HG03095 (cell line): ENCODE measurements at regions not wholly inside any gene's neighbourhood (a gene's known extent, or its start where the extent isn't known, plus 50 kb on each side); places are given as distances from the start of the nearest gene placed in this dataset.
"Not testable (repeated sequence)": the region's sequence is repeated elsewhere in the genome, so short reads cannot be mapped to it uniquely, and the experiment has no call there.

Experiments used
- ATAC-seq: cut with Tn5 transposase; IDR thresholded peaks from one replicate; pipeline ENCODE4 v1.9.1; 2021; ENCODE audit warnings: moderate library complexity; ENCODE audit not compliant: unreplicated experiment

DNA sequence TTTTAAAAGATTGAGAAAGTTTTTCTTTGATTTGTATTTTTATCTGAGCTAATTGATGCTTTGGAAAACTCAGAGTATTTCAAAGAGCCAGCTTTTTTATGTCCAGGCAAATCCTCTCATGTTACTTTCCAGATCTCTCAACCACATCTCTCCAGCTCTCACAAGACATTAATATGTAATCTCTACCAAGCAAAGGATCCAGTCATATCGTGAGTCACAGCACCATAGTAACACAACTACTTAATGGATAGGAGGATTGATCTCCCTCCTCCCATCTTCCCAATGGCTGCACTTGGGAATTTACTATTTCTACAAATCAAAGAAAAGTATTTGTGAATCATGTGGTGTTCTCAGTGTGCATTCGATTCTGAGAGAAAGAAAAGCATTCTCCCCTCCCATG is 63.3 kb downstream of the POU4F1 start:
- ATAC-seq = no peak

DNA sequence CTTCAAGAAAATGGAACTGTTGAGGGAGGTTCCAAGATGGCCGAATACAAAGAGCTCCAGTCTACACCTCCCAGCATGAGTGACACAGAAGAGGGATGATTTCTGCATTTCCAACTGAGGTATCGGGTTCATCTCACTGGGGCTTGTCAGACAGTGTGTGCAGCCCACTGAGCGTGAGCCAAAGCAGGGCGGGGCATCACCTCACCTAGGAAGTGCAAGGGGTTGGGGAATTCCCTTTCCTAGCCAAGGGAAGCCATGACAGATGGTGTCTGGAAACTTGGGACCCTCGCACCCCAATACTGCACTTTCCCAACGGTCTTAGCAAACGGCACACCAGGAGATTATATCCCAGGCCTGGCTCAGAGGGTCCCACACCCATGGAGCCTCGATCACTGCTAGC is 77.3 kb downstream of the POU4F1 start:
- ATAC-seq = not testable (repeated sequence)

DNA sequence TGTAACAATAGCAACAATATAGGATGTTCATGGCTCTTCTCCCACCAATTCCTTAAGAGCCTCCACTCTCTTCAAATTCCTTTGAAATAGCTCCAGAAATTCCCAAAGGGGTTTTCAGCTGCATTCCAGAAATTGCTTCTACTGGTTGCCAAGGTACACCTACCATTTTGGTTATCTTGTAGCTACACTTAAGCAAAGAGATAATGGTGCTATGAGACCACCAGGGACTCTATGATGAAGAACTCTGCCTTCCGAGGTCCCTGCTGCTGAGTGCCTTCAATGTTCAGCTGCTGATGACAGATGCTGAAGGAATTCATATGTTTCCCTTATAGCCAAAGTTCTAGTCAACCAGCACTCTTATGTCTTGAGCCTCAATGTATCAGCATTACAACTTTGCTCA is 78.4 kb downstream of the POU4F1 start:
- no peak for ATAC-seq

DNA sequence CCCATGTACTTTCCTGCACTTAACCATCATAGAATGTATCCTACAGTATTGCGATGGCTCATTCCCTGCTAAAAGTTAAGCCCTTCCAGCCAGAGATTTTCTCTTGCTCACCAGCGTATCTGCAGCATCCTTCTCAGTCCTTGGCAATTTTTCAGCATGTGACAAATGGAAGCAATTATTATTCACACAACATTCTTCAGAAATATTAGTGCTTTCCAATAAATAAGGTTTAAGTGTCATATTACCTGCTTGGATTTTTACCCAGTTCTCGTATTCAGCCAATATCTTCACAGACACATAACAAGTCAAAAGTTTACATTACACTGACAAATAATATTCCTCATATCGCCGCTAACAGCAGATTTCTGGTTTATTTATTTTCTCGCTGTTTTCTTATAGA is 82.3 kb downstream of the POU4F1 start:
- no peak for ATAC-seq

DNA sequence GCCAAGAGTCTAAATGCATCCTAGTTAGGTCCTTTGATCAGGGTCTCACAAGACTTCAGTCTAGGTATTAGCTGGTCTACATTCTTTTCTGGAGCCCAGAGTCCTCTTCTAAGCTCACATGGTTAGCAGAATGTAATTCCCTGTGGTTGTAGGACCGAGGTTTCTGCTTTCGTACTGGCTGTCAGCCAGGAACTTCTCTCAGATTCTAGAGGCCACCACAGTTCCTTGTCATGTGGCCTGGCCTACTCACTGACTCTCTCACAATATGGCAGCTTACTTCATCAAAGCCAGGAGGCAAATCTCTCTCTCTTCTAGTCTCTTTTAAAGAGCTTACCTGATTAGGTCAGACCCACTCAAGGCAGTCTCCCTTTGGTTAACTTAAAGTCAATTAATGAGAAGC is 82.9 kb downstream of the POU4F1 start:
- no peak for ATAC-seq

DNA sequence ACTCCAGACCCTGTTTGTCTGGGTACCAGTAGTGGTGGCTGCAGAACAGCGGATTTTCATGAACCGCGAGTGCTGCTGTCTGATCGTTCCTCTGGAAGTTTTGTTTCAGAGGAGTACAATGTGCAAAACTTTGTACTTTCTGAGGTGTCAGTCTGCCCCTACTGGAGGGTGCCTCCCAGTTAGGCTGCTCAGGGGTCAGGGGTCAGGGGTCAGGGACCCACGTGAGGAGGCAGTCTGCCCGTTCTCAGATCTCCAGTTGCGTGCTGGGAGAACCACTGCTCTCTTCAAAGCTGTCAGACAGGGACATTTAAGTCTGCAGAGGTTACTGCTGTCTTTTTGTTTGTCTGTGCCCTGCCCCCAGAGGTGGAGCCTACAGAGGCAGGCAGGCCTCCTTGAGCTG is 84.9 kb downstream of the POU4F1 start:
- ATAC-seq = not testable (repeated sequence)

DNA sequence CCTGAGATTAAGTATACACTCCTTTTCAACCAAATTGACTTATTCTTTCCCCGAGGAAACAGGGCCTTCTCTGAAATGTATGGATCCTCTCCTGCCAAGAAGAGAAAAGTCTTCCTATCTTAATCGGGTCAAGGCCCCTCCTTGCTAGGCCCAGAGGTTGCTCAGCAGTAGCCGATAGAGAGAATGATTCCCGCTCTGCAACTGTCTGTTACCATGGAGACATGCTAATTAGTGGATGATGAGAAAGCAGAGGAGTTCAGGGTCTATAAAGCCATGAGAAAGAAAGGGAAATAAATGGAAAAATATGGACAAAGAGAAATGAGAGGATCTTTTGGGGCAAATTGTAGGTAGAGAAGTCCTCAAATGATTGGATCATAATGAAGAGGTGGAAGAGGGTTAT is 103.5 kb downstream of the POU4F1 start:
- no peak for ATAC-seq

DNA sequence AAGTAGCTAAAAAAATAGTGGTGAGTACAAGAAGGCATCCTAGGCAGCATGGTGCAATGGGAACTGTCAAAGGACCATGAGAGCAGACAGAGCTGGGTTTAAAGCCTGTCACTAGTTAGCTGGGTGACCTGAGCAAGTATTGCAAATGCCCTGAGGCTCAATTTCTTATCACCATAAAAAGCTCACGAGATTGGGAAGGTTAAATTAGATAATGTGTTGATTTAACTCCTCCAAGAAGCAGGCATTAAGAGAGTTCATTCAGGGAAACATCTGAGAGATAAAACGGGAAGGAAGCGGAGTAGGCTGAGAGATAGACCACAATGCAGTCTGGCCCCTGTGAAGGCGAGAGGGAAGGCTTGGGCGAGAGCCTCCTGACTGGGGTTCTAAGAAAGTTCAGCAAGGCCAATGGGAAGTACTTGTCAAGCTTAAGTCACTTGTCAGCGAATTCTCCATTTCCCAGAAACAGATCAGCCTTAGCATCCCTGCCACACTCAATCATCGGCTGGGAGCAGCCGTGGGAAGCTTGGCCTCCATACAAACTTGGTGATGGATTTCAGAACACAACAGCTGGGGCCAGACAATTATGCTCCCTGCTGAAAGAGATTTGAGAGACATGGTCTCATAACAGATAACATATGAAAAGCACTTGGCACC is 105.5 kb downstream of the POU4F1 start:
- no peak for ATAC-seq

DNA sequence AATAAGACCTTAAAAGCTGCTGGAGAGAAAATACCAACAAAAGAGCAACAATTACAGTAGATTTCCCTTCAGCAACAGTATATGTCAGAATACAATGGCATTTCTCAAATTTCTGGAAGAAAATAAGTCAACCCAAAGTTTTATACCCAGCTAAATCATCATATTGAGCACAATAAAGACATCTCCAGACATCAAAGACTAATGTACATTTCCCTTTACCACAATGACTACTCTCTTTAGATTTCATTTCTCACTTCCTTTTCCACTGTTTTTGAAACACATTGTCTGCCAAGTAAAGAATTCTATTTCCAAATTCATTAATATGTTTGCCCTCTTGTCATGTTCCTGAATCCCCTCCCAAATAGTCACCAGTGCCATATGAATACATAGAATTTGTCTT is 111.4 kb downstream of the POU4F1 start:
- ATAC-seq = no peak

DNA sequence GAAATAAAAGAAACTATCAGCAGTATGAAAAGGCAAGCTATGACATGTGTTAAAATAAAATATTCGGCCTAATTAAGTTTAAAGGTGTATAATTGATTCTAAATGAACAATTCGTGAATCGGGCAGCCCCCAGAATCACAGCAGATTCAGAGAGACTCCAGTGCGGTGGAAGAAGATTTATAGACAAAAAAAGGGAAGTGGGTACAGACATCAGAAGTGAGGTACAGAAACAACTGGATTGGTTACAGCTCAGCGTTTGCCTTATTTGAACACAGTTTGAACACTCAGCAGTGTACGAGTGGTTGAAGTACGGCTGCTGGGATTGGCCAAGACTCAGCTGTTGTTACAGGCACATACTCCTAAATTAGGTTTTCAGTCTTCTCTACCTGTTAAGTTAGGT is 113.1 kb downstream of the POU4F1 start:
- ATAC-seq = not testable (repeated sequence)

DNA sequence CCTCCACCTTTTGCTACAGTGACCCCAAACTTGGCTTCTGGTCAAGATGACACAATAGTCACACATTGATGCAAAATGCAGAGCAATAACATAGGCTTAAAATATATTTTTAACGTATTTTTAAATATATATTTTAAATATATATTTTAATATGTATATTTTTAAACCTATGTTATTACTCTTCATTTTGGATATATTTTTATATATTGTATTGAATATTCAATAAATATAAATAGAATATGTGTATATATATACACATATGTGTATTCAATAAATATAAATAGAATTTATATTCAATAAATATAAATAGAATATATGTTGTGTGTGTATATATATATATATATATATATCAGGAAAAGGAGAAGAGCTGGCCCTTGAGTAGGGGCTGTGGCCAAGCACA is 115.6 kb downstream of the POU4F1 start:
- no peak for ATAC-seq

DNA sequence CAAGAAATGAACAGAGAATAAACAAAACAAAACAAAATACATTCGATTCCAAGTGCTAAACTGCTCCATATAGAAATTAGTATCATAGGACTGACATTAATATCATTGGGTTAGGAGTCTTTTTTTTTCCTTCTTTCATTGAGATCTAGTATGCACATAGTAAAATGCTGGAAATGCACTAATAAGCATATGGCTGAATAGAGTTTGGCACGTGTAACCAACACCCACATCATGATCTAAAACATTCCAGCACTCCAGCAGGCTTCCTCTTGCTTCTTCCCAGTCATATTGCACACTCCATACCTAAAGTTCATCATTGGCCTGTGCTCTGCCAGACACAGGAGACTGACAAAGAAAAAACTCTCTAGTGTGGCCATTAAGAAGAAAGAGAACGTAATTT is 117.5 kb downstream of the POU4F1 start:
- ATAC-seq = no peak

DNA sequence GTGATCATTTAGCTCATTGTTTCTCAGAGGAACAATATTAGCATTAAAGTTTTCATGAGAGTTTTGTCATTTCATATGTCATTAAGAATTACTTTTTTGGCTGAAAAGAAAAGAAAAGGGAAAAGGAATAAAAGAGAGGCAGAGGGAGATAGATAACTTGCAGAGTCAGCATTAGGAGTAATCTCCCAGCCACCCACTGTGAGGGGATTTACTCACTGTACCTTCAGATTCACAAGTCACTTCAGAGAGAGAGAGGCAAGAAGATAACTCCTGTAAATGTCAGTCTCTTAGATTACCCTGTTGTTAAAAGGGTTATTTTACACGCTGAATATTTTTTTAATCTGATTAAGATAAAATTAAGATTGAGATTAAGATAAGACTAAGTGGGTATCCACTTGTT is 125.2 kb downstream of the POU4F1 start:
- ATAC-seq = no peak

DNA sequence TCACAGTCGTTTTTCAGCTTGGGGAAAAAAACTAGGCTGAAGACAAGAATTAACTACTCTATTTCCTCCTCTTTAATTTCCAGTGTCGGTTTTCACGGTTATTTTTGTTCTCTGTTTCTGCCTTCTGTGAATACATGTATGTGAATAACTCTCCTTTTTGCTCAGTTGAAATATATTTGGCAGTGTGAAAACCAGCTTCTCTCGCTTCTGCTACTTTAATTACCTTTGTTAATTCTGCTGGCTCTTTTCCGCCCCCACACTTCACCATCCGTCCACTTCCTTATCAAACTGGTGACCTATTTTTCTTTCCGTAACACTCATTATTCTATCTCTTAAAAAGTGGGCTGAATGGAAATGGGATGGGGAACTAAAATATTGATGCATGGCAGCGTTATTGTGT is 126.4 kb downstream of the POU4F1 start:
- no peak for ATAC-seq

DNA sequence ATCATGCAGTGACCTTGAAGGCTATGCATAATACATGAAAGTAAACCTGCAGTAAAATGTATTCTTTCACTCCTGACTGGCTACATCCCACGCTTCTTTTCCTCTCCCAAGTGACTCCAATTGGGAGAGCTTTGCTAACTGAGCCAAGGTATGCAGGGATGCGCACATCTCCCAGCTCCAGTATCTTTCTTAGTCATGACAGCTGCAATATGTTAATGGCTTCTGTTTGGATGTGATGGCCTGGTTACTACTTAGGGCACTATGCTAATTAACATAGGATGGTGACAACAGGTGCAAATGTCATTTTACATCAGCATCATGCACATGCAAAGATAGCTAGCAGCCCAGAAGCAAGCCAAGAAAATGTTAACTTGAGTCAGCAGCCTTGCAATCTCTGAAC is 134.7 kb downstream of the POU4F1 start:
- no peak for ATAC-seq

DNA sequence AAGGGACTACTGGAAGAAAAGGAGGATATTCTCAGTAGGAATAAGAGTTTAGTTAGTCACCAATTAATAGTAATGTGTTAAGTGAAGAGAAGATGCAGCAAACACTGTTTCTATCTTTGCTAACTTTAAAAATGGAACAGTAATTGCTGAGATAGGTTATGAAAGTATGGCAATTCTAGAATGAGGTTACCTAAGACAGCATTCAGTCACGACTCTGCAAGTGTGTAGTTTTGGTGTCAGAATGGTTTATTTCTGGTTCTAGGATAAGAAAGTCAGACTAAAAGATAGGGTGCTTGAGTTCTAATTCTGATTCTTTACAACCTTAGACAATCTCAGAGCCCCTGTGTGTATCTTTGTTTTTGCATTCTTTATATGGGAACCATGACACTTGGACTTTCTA is 138.1 kb downstream of the POU4F1 start:
- ATAC-seq = no peak

DNA sequence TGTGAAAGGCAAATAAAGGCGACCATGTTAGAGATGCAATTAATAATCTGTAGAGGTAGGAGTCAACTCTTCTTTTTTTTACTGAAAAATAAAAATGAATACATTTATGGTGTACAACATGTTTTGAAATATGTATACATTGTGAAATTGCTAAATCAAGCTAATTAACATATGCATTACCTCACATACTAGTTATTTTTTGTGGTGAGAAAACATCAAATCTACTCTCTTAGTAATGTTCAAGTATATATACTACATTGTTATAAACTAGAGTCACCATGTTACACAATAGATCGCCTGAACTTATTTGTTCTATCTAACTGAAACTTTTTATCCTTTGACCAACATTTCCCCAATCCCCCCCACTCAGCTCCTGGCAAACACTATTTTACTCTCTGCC is 143.2 kb downstream of the POU4F1 start:
- no peak for ATAC-seq

DNA sequence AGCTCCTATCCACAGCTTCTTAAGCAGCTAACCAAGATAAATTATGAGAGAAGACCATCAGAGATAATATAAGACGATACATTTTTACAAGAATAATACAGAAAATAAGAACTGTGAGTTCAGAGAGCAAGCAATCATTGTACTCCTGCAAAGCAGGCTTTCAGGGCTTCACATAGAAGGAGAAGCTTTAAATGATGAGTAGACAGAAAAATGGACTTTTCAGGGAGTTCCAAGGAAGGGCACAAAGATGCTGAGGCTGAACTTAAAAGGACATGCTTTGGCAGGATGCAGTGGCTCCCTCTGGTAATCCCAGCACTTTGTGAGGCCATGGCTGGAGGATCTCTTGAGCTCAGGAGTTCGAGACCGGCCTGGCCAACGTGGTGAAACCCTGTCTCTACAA is 159.5 kb downstream of the POU4F1 start:
- ATAC-seq = no peak

DNA sequence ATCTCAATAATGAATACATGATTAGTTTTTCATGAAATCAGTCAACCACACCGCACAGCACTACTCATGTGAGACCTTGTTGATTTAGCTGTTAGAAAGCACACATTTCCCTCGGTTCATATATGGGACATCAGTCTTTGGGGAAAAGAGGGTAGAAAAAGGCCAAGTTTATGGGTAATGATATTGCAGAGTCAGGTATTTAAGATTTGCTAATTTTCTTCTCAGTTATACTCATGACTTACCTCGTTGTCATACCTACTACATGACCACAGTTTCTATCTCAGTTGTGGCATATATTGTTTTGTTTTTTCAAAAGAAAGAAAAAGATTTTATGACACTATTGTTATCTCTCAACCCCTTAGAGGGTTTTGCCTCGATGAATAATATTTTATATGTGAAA is 165.6 kb downstream of the POU4F1 start:
- ATAC-seq = no peak

DNA sequence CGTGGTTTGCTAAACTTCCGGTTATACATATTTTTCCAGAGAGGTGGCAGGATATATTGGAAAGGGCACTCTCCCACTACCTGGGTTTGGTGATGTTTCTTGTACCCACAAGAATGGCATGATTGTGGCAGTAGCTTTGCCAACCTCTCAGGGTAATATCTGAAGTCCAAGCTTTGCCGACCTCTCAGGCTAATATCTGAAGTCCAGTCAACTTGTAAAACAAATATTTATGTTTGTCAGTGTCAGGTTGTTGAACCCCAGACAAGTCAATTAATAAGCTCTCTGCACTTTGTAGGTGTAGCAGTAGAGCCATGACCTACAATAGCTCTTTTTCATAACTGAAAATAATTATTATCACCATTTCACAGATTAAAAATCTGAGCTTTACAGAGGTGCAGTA is 167.0 kb downstream of the POU4F1 start:
- ATAC-seq = no peak

DNA sequence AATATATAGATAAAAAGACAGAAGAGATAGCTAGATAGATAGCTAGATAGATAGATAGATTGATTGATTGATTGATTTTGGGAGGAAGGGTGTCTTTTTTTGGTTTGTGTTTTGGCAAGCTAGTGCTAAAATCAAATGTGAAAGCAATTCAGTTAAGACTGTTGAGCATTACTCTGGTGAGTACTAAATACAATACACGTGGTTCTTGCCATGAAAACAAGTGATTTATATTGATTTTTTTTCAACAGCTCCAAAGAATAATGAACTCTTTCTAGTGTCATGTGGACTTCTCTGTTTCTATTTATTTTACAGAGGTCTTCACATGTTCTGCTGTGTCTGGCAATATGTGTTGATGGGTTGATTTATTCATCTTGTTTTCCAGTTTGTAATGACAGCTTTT is 172.0 kb downstream of the POU4F1 start:
- ATAC-seq = no peak

DNA sequence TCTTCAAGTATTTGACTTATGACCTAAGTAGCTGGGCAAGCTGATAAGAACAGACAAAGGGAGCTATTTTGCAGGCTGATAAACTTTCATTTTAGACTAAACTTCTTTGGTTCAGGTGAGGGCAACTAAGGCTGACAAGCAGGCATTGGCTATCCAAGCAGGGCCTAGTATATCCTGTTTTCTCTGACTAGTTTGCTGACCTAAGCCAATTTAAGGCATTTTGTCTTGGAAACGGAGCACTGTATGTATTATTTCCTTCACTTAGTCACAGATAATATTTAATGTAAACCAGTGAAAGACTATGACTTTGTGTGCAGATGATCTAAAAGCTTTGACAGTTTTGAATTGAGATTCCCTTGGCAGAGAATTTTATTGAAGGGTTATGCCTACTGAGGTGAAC is 172.5 kb downstream of the POU4F1 start:
- no peak for ATAC-seq

DNA sequence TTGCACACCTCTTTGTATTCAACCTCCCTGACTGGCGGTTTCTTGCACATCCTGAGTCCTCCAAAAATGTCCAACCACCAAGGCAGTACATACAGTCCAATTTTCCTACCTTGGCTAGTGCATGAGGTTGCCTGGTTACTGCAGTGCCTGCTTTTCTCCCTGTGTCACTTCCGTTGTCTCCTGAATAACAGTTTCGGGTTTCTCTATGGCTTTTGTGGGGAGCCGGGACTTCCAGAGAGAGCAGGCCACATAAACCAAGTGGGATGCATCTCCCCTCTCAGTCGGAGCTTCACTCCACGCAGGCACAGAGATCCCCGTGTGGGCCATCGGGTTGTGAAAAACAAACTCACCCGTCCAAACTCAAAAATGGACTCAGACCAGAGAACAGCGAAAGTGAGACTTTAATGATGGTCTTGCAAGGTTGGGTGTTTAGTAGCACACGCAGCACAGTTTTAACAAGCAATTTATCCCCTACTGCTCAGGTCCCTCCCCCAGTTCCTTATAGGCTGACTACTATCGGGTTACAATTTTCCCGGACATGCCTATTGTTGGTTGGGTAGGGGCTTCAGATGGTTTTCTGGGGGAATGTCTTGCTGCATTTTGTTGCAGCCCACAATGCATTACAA is 173.1 kb downstream of the POU4F1 start:
- no peak for ATAC-seq
